Hematopoietic multipotent progenitor cell treated with erythropoietin and hydrocortisone succinate and interleukin-3 and kit ligand, for 8 days (in vitro differentiated cells): ENCODE measurements at regions not wholly inside any gene's neighbourhood (a gene's known extent, or its start where the extent isn't known, plus 50 kb on each side); places are given as distances from the start of the nearest gene placed in this dataset.

Source experiments
- DNase-seq: peaks from one replicate; pipeline ENCODE4 v3.0.0-alpha.2; 2015

DNA sequence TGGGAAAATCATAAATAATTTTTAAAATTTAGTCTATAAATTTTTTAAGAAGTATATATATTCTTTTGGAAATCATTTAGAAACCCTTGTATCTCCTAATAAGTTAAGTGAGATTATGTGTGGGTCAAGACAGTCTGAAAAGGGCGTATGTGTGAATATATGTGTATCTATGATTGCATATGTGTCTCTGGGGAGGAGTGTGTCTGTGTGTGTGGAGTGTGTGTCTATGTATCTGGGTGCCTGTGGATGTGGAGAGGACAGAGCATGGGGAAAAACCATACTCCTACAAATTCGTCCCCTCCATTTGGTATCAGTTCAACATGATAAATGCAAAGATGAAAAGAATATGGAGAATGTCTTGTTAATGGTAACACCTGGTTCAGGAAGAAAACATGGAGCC lies 342.0 kb upstream of the ACTBL2 start:
- no peak for DNase-seq

DNA sequence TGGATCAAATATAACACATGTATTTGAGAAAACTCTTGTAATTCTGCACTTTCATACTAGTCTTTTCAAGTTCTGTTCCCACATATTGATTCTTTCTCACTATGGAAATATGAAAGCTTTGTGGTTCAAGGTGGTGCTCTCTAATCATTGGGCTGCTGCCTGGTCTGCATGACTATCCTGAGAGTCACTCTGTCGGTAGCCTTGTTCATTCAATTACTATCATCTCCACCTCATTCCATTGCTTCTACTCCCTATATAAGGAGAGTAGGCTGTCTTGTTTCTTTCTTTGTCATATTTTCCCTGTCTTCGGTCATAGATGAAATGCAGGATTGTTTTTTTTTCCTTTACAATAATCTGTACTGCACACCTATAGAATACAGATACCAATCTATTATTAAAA lies 341.4 kb upstream of the ACTBL2 start:
- no peak for DNase-seq

DNA sequence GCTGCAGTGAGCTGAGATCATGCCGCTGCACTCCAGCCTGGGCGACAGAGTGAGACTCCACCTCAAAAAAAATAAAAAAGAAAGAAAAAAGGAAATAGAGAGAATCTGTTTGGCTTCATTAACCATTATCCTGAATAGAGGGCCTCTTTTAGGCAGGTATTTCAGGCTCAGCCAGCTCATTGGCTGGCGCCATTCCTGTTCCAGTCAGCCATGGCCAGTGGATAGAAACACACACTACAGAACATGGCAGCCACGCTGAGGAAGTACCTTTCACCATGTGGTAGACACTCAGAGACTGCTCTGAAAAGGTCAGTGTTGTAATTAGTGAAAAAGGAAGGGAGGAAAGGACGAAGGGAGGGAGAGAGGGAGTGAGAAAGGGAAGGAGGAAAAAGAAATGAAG lies 340.0 kb upstream of the ACTBL2 start:
- DNase-seq = no peak

DNA sequence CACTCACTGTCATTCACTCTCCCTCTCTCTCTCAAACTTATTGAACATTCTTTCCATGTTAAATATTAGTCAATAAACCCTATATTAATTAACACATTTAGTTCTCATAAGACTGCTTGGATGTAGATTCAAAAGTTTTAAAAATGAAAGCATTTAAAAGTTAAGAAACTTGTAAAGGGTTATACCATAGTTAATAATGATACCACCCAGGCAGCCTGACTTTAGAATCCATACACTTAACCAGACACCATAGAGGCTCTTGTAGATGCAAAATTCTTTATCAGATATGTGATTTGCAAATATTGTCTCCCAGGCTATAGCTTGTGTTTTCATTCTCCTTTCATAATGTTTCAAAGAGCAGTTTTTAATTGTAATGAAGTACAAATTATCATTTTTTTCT lies 335.8 kb upstream of the ACTBL2 start:
- DNase-seq = no peak

DNA sequence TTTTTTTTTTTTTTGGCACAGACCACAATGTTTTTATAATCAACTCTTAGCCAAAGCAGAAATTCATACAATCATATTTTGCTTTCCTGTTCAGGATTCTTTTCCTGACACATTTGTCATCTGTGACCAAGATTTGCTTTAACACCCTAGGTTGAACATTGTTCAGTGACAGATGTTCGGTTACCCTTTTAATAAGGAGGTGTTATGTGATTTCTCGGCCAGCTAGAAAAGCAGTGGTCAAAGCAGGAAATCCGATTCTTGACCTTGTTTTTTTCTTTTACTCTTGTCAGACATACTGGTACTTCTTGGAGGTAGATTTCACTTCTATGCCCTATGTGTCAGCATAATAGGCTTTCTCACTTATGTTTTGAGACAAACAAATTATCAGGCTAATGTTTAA lies 335.3 kb upstream of the ACTBL2 start:
- no peak for DNase-seq

DNA sequence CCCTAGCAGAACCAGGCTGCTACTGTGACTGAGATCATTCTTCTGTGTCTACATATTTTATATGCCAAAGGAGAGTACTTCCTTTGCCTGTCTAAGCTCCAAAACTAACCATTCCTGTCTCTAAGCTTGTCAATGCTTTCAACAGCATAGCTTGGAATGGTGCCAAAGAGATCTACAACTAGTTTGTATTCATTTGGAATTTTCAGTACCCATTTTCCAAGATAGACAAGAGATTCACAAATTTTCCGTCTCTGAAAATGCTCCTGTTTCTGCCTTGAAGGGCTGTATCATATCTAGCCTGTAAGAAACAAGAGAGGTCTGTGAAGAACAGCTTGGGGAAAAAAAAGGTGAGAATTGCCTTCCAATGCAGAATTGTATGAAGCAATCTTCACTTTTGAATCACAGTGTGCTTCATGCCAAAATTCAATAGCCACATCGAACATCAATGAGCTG lies 334.4 kb upstream of the ACTBL2 start:
- no peak for DNase-seq

DNA sequence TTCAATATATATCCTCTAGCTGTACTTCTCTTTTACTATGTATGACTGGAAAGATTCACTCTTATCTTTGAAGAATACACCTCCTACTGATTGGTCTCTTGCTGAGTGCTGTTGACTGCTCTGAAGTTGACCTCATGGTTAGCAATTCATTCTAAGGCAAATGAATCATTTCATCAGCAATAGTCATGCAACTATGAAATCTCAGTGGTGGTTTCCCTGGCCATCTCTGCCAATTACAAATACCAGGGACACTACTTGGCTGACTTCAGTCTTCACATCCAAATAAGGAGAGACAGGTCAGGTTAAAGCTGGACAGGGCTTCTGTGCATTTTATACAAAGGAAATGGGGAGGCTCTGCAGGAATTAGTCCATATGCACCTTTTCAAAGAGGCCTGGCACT lies 333.5 kb upstream of the ACTBL2 start:
- no peak for DNase-seq

DNA sequence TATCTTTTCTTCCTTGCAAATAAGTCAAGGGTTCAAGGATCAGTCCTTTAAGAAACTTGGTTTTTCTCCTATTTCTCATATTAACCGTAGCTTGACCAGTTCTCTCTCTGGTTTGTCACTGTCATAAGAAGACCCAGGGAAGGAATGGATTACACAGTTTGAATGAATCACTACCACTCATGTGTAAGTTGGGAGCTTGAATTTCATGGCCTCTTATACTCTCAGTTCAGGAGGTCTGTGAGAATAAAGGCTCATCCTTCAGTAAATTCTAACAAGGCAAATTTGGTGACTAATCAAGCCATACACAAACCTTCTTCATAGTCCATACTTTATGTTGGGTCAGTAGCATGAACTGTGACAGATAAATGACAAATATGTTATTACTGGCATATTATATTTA lies 323.1 kb upstream of the ACTBL2 start:
- DNase-seq = no peak

DNA sequence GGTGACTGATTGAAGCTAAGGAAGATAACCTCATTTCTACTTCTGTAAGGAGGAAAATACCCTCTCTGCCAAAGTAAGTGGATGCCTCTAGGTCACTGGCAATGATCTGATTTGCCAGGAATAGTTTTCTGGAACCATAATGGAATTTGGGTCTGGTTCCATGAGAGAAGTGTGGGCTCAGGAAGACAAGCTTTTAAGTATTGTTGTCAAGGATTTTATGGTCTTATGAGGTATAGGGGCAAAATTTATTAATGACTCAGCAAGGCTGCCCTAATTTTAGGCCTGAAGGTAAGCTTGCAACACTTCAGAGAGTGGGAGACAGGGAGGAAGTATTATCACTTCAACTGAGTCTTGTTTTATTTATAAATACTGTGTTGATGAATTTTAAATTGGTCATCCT lies 322.6 kb upstream of the ACTBL2 start:
- DNase-seq = no peak

DNA sequence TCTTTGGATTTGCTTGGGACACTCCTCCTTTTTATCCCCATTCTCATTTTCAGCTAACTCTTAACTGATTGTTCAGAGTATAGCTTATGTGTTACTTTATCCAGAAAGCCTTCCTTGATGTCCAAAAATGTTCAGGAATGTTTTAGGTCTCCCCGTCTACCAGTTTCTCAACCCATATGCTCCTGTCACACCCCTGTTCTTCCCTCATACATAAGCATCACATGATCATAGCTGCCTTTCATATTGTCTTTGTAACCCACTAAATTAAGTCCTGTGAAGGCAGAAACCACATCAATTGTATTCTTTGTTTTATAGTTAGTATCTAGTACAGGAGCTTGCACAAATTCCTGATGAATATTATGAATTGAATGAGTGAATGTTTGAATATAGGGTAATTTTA lies 321.9 kb upstream of the ACTBL2 start:
- DNase-seq = no peak

DNA sequence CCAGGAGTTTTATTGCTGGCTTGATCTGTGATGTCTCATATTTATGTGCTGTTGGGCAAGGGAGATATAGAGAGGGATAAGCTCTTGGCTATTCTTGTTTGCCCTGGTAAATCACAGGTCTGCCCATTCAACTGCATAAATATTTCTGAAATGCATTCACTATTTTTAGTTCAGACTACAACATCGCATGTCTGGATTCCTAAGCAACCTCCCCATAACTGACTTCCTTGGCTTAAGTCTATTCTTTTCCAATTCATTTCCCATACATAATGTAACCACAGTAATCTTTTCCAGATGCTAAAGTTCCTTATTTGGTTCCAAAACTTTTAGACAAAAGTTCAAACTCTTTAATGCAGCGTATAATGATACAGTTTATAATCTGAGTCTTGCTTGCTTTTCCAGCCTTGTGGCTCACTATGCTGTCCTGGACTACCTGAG lies 321.4 kb upstream of the ACTBL2 start:
- no peak for DNase-seq

DNA sequence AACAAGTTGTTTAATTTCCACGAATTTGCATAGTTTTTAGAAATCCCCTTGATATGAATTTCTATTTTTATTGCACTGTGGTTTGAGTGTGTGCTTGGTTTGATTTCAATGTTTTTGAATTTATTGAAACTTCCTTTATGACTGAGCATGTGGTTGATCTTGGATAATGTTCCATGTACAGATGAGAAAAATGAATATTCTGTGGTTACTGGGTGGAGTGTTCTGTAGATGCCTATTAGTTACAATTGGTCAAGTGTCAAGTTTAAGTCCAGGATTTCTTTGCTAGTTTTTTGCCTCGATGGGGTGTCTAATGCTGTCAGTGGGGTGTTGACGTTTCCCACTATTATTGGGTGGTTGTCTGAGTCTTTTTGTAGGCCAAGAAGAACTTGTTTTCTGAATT lies 319.5 kb upstream of the ACTBL2 start:
- DNase-seq = no peak

DNA sequence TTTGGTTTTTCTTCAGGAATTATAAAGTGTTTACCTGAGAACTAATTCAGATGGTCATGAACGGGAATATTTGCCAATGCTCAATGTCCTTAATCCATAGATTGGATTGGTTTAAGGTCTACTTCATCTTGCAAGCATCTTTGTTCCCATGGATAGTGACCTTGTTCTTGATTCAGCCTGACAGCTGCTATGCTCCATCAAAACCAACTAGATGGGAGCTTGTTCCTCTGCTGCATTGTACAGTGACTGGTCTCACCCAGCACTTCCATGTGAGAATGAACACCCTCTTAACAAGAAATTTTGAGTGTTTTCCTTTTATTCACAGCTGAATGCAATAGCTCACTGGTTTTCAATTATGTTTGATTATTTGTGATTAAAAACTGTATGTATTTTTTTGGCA lies 312.6 kb upstream of the ACTBL2 start:
- DNase-seq = no peak

DNA sequence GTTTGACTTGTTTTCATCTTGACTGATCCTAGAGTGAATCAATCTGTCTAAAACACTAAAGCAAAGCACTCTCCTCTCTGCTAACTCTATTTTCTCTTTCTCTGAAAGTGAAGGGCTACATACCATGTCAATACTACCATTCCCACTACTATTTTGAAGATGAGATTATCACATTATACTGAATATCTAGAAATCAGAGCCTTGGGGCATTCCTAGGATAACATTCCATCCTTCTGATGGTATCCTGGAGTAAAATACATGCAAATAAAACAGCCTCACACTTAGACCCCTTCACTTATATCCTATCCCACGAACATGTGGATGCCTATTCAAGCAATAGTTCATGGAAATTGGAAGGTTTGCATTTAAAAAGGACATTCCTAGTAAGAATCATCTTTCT lies 309.3 kb upstream of the ACTBL2 start:
- no peak for DNase-seq

DNA sequence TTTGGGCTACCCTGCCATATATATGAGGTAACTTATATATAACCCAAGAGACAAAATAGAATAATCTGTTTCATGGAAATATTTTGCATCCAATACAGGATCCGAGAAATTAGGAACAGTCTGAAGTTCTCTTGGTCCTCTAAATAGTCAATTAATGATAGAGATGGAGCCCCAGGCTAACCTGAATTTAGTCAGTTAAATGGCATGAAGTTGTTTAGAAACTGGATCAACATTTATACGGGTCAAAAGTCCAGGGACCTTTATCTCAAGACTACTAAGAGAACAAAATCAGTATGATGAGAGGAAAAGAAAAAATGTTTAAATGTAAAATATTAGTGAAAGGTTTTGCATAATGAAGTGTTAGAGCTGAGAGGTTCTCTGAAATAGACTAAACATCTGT lies 303.3 kb upstream of the ACTBL2 start:
- no peak for DNase-seq

DNA sequence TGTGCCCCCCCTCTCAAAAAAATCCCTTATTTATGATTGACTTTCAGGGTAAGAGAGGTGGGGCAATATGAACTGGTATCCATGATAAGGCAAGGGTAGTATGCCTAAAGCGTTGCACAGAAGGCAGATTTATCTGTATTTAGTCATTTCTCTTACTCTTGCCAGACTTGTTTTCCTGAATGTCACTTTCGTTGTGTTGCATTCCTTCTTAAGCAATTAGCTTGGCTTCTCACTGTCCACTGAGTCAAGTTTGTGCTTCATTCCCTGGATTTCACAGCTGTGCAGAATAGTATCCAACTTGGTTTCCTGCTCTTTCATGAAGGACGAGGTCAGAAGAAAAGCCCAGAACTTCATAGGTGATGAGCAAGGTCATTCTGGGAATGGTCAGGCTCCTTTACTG lies 301.5 kb upstream of the ACTBL2 start:
- DNase-seq = no peak

DNA sequence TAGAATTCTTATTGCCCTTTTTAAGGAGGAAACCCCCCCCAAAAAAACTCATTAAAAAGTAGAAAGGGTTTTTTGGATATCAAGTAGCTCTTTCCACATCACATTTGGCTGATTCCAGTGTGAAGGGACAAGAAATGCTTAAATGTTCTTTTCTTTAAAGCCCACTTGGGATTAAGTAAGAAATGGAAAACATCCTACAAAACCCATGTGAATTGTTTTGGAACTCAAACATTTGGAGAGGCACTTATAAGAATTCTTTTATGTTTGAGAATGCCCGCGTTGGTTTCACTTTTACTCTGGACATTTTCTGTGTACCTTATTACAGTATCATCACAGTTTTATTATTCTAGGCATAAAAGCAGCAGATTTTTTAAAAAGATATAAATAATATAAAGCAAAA lies 301.1 kb upstream of the ACTBL2 start:
- DNase-seq = no peak

DNA sequence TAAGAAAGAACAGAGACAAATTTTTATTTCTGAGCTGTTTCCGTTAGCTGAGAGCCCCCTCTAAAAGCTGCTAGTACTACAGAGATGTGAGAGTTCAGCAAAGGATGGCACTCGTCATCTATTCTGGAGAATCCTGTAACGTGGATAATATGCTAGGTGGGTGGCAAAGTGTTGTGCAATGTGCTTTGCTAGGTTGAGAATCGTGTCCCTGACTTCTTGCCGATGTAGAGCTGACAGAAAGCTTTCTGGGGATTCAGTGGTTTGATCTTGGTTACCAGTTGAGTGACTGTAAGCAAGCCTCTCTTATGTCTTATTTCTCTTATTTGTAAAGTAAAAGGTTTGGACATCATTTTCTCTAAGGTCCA lies 298.3 kb upstream of the ACTBL2 start:
- DNase-seq = no peak

DNA sequence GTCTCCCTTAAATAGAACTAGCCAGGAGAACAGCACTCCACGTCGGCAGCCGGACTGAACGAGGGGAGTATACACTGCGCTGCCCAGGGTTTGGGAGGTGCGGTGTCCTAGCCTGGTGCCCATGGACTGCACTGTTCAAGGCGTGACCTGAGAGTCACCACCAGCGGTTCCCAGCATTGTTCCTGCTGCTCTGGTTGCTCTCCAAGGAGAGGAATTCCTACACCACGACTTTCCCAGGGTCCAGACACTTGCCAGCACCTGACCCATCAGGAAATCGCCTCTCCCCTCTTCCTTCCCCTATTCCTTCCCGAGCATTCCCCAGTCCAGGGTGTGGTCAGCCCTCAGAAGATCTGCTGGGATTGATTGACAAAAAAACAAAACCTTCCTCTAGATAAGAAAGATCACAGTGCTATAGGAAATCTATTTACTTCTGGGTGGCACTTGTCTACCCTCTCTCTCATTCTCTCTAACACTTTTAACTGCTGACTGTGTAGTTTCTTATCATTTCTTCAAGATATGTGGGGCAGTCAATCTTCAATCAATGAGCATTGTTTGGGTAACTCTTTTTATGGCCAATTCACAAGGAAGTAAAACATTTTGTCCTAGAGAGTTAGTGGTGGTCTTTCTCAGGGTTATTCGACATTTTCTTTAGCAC lies 297.8 kb upstream of the ACTBL2 start:
- DNase-seq = no peak

DNA sequence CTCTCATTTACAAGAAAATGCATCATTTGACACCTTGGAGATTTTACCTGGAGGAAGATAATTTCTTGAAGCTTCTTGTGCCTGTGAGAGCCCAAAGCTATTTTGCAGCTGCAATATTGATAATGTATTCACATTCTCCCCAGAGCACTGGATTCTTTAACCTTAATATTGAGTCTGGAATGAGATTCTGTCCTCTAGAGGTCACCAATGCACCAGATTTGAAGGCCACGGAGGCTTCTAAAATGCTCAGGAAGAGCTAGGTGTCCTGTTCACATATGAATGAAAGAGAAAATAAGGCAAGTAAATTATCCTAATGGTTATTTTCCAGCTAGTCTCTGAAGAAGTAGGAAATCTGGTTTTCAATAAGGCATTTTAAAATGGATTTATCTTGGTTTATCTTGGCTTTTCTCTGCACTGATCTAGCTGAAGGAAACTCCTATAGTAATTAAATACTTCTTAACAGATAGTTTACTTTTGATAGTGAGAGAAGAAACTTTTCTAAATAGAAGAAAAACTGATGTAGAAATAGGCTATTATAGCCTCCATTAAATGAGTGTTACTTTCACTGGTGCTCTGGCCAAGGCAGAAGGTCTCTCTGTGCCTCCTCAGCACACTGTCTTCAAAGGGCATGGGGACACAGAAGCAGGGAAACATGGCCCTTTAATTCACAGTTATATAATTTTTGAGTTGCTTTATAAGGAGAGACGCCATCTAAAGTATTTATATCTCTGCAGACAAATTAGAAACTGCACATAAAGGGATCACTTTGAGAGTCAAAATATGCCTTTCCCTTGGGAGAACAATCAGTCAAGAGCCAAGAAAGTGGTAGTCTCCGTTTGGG lies 297.0 kb upstream of the ACTBL2 start:
- DNase-seq = peak; percentile 59

DNA sequence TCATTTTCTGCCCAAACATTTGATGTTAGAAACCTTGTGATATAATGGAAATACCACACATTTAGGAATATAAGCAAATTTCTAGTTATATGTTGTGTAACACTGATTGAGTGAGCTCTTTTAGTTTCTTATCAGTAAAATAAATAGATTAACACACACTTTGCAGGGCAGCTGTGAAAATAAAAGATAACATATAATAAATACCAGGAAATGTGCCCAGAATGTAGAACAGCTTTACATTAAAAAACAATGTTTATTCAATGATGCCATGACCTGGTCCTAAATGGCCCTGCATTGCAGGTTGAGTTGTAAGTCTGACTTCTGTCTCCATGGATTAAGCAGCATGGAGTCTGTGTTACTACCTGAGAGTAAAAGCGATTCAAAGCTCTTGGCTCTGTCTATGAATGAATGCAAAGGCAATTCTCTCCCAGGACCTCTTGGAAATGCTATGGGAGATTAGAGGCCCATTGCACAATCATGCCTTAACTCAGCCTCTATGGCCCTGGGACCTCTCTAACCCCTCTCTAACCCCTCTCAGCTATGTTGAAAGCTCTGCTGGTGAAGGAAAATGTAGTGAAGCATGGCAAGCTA lies 296.0 kb upstream of the ACTBL2 start:
- DNase-seq = no peak

DNA sequence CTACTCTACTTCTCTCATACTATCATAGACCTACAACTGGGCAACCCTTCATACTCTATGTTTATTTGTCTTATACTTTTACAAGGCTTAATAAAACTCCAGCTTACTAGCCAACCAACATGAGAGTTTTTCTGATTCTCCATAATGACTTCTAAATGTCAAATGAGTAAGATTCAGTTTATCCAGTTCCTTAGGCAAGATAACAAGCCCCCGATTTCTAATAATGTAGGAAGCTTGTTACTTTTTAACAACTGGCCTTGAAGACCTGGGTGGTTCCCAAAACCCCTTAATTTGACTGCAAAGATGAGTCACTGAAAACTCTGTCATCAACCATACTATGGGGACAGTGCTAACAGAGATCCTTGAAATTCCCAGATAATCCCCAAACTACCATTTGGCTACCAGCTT lies 294.6 kb upstream of the ACTBL2 start:
- no peak for DNase-seq

DNA sequence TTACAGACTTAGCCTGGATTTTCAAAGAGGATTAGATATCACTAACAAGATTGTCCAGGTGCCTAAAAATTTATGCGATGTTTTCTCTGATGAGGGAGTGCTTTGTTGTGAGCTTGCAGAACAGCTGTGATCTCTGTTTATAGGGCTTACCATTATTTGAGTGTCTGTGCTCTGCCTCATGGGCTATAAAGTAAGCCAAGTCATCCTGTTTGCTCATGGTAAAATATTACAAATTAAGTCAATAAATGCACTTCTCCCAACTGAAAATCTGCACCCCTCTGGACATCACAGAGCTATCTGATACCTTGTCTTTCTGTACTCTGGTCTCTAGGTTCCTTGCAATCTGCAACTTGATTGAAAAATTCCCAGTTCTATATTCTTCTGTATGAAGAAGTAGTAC lies 293.4 kb upstream of the ACTBL2 start:
- DNase-seq = no peak

DNA sequence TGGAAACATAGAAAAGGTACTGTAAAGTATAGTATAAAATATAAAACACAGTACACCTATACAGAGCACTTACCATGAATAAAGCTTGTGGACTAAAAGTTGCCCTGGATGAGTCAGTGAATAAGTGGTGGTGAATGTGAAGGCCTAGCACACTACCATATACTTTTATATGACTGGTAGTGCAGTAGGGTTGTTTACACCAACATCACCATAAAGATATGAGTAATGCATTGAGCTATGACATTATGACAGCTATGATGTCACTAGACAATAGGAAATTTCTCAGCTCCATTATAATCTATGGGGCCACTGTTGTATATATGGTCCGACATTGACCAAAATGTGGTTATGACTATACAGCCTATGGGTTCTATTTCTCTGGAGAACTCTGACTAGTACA lies 291.8 kb upstream of the ACTBL2 start:
- DNase-seq = no peak
